HuH-7 (cell line): ENCODE measurements at regions not wholly inside any gene's neighbourhood (a gene's known extent, or its start where the extent isn't known, plus 50 kb on each side); places are given as distances from the start of the nearest gene placed in this dataset.

Experiments used
- DNase-seq: peaks from one replicate; pipeline ENCODE4 v3.0.0; 2011; ENCODE audit warnings: low spot score

GRCh38 chr15:98560338-98560737, 88.0 kb upstream of the IGF1R start:
- DNase-seq, result no peak

DNA sequence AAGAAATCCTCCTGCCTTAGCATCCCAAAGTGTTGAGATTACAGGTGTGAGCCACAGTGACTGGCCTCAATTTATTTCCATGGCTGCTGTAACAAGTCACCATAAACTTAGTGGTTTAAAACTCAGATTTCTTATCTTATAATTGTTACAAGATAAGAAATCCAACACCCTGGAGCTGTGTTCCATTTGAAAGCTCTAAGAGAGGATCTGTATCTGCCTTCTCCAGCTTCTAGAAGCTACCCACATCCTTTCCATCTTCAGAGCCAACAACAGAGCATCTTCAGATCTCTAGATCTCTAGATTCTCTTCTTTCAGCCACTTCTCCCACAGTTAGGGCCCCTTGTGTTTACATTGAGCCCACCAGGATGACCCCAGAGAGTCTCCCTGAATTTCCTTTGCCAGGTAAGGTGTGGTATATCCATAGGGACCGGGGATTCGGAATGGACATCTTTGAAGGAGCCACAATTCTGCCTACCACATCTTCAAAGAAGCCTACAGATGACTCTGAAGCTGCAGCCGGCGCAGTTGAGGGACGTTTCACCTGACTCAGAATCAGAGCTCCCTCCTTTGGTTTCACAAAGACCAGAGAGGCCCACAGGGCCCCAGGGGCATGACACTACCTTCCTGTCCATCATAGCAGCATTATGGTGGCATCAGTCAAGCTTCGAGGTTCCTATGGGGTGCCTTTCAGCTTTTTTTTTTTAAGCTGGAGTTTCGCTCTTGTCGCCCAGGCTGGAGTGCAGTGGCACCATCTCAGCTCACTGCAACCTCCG, 87.0 kb upstream of the IGF1R start:
- no peak for DNase-seq

GRCh38 chr15:98562331-98562937, 85.9 kb upstream of the IGF1R start:
- DNase-seq, result no peak

GRCh38 chr15:98565566-98565965, 82.8 kb upstream of the IGF1R start:
- no peak for DNase-seq

DNA sequence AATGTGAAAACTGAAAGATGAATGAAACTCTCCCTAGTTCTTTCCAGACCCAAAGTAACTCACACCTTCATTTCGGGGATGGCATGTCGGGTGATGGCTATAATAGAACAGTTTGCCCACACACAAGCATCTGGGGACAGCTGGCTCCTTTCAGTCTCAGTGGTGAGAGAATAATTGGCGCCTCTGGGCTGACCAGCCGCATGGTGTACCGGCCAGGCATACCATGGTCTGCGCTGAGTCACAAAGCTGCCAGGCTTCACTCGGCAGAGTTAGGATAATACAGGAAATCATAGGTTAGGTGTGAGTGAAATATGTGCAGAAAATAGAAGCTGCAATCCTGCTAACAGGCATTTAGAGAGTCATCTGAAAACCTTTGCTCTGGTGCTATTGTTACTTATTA, 80.4 kb upstream of the IGF1R start:
- DNase-seq, result no peak

DNA sequence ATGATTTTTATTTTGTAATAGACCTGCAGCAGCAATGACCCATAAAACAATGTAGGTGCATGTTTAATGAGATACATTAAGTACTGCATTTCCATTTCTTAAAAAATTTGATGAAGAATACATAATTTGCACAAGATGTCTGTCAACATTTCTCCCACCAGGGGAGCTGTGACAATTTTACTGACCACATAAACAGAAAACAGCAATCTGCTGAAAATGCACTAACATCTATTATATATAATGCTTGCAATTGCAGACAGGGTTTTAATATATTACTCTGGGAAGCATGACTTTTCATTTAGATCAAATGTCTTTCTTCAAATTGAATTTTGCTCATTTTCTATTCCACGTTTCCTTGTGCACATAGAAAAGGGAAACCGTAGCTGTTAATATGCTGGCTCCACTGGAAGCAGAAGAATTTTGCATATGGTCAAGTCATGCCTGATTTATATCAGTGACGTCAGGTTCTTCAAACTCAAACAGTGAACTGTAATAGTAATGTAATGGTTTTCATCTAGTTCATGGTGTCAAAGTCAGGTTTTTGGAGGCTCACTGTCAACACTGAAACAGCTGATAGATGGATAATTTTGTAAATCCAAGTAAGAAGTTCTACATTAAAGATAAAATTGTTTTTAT, 79.8 kb upstream of the IGF1R start:
- DNase-seq, result no peak

DNA sequence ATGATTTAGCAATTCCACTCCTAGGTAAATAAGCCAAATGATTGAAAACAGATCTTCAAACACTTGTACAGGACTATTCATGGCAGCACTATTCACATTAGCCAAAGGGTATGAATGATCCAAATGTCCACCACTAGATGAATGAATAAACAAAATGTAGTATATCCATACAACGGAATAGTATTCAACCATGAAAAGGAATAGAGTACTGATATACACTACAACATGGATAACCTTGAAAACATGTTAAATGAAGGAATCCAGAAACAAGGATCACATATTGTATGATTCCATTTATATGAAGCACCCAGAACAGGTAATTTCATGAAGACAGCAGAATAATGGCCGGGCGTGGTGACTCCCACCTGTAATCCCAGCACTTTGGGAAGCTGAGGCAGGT, 78.2 kb upstream of the IGF1R start:
- DNase-seq, result no peak

GRCh38 chr15:98580572-98580971, 67.8 kb upstream of the IGF1R start:
- DNase-seq, result no peak

- no peak for DNase-seq
These were observed 66.6 kb upstream of the IGF1R start for GRCh38 chr15:98581715-98582114.

DNA sequence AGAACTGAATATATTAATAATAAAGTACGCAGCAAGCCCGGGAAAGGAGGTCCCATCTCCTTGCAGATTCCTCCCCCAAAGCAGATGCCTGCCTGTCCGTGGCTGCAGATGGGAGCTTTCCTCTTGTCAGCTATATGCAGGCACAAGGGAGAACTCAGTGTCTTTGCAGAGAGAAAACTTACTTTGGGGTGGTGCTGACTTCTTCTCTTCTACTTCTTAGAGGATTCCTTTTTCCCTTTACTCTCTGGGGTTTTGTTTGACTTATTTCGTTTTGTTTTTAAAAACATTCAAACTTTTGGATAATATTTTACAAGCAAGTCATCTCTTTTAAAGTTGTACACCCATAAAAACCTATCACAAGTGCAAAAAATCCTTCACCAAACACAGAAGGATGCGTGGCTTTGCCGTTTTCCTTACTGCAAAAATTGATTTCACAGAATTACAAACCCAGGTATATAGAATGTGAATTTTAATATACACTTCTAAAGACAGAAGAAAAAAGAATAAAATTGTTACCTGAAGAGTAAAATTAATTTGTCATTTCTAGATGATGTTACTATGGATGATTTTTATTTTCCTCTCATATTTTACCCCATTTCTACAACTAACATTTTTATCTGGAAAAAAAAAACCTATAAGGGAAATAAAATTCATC, 65.3 kb upstream of the IGF1R start:
- no peak for DNase-seq

DNA sequence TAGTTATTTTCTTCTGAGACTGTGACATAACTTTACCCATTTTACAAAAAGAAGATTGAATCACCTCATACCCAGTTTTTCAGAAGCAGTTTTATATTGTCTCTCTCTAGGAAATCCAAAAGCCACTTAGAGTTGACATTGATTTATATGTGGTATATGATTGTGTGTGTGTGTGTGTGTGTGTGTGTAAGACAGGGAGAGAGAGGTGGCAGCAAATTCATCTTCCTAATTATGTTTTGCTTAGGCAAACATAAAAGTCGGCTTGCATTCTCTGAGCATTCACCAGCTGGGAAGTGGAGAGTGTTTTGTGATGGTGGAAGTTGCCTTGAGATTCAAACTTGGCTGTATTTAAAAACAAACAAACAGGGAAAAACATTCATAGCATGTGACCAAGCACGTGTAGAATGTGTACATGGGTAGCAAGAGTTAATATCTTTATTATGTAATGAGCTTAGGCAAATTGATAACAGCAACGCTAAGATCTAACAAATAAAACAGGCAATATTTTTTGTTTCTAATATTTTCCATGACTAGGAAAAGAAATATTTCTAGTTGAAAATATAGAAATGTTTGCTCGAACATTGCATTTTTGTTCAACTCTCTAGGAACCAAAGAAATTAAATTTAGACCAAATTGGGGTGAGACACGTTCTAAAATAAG, 64.4 kb upstream of the IGF1R start:
- DNase-seq, result no peak

DNA sequence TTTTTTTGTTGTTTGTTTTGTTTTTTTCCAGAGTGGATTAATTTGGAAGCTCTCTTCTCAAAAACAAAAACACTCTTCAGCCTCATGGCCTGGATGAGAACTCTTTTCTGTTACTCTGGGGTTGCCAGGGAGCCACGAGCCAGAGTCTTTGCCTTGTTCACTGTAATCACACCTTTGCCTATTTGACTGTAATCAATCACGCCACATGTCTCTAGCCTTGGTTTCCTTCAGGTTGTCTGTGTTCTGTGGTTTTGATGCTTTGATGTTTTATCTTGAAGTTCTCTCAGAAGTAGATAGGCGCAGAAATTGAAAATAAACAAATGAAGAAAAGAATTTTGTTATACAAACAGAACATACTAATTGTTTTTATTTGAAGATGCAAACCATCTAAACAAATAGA, 62.3 kb upstream of the IGF1R start:
- DNase-seq, result no peak

DNA sequence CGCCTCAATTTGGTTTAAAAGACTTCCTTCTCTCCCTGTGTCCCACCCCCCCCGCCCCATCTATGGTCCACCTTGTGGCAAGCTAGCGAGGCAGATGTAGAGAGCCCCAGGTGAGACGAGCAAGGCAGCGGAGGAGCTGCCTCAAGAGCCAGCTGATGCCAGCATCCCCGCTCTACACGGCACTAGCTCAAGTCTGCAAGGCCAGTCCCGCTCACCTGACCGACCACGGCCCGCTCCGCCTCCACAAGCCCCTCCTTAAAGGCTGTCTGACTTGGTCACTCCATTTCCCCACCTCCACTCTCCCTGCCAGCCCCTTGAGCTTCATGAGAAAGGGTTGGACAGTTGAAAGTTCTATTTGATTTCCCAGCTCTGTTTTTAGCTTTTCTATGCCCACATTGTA, 56.2 kb upstream of the IGF1R start:
- DNase-seq, result no peak

DNA sequence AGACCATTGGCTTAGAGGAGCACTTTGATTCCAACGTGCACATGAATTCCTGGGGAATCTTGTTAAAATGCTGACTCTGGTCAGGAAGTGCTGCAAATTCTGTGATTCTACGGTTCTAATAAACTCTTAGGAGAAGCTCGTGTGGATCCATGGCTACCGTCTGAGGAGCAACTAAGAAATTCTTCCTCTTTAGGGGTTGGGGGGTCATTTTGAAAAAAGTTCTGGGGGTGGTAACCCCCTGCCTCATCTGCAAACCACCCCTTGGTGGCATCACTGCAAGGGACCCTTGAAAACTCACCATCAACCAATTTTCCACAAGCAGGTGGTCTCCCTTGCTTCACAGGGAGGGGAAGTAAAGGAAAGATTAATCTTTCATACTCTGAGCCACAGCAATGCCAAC, 52.2 kb upstream of the IGF1R start:
- no peak for DNase-seq

DNA sequence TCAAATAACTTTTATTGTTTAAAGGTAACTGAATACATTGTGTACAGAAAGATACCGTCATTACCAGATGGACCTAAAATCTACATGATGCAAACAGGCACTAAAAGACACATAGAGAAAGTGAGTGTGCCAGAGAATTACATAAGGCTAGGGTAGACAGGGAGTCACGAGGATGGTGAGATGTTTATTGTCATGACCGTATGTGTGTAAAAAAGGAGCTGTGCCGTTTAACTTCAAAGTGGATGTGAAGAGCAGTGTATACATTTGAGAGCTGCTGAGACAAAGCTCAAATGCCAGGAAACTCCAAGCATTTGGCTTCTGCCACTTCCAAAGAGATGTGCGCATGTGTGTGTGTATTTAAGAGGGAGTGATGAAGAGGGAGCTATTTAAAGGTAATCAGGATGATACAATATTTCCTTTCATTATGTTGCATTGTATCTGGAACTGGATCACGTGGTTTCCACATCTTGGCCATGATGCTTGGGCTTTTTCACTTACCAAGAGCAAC, 51.4 kb upstream of the IGF1R start:
- no peak for DNase-seq

GRCh38 chr15:98597666-98598065, 50.7 kb upstream of the IGF1R start:
- DNase-seq, result no peak
